PC-9 (cell line): ENCODE measurements at regions not wholly inside any gene's neighbourhood (a gene's known extent, or its start where the extent isn't known, plus 50 kb on each side); places are given as distances from the start of the nearest gene placed in this dataset.

Source experiments
- EZH2 ChIP-seq: fragments of 200-600 bp; sonication (generic); IDR thresholded peaks from 2 replicates; pipeline ENCODE4 v1.8.0; 2017; ENCODE audit warnings: antibody characterized with exemption, low read depth
- TF ChIP-seq, protein P1 (sequence below): fragments of 200-600 bp; sonication (generic); conservative IDR thresholded peaks from 2 replicates; pipeline ENCODE4 v1.6.1; 2017; ENCODE audit warnings: mixed run types, antibody characterized with exemption, mild to moderate bottlenecking, moderate library complexity

- TF ChIP-seq, protein P1, sequence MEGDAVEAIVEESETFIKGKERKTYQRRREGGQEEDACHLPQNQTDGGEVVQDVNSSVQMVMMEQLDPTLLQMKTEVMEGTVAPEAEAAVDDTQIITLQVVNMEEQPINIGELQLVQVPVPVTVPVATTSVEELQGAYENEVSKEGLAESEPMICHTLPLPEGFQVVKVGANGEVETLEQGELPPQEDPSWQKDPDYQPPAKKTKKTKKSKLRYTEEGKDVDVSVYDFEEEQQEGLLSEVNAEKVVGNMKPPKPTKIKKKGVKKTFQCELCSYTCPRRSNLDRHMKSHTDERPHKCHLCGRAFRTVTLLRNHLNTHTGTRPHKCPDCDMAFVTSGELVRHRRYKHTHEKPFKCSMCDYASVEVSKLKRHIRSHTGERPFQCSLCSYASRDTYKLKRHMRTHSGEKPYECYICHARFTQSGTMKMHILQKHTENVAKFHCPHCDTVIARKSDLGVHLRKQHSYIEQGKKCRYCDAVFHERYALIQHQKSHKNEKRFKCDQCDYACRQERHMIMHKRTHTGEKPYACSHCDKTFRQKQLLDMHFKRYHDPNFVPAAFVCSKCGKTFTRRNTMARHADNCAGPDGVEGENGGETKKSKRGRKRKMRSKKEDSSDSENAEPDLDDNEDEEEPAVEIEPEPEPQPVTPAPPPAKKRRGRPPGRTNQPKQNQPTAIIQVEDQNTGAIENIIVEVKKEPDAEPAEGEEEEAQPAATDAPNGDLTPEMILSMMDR = no peak
- TF ChIP-seq EZH2 = no peak
Observed at GRCh38 chr2:21406386-21406785, 282.6 kb downstream of the TDRD15 start.
